Brain microvascular endothelial cell (primary cell): ENCODE measurements at regions not wholly inside any gene's neighbourhood (a gene's known extent, or its start where the extent isn't known, plus 50 kb on each side); places are given as distances from the start of the nearest gene placed in this dataset.

Experiments used
- DNase-seq: peaks from one replicate; pipeline ENCODE4 v3.0.0-alpha.2; 2020
- H3K27ac ChIP-seq: fragments of 250-450 bp; sonication (Bioruptor Pico); 2 replicates; pipeline ENCODE4 v1.5.1; 2020; ENCODE audit warnings: mild to moderate bottlenecking, moderate library complexity
- H3K27me3 ChIP-seq: fragments of 250-450 bp; sonication (Bioruptor Pico); replicated peaks from 2 replicates; pipeline ENCODE4 v1.5.1; 2020; ENCODE audit warnings: mild to moderate bottlenecking
- H3K36me3 ChIP-seq: fragments of 250-450 bp; sonication (Bioruptor Pico); replicated peaks from 2 replicates; pipeline ENCODE4 v1.5.1; 2020; ENCODE audit warnings: mild to moderate bottlenecking
- H3K4me3 ChIP-seq: 2 replicates; pipeline ENCODE4 v1.5.1; 2011; ENCODE audit warnings: low read depth, mild to moderate bottlenecking, control low read depth, low read length, moderate library complexity
- CTCF ChIP-seq: IDR thresholded peaks from 2 replicates; pipeline ENCODE4 v1.5.1; 2011; ENCODE audit warnings: low read depth, mild to moderate bottlenecking, moderate library complexity, low read length, control low read depth, inconsistent platforms; ENCODE audit errors: missing control alignments
- in situ Hi-C: cut with HindIII; loops from 2 replicates; pipeline ENCODE4 v1.10.0; 2017; ENCODE audit warnings: low sequenced_read_pairs, low pct_ligation_motif_present

GRCh38 chr5:83889971-83890745 is 169.5 kb upstream of the HAPLN1 start:
- no peak for TF ChIP-seq CTCF
- H3K36me3 ChIP-seq: no peaks in the 10 kb centered on the region
- no peak for DNase-seq
- in situ Hi-C loops: no loop called here
- H3K27ac ChIP-seq: no peak overlapping the region
- no peaks in the 10 kb centered on the region for H3K27me3 ChIP-seq
- no peak overlapping the region for H3K4me3 ChIP-seq

GRCh38 chr5:83877911-83878706 is 157.5 kb upstream of the HAPLN1 start:
- Histone ChIP-seq H3K4me3 (no peak overlapping the region), H3K27ac (no peak overlapping the region), H3K27me3 (no peaks in the 10 kb centered on the region), H3K36me3 (no peaks in the 10 kb centered on the region)
- in situ Hi-C loops: no loop called here
- no peak for TF ChIP-seq CTCF
- peak; percentile 44 for DNase-seq

GRCh38 chr5:83871533-83872395 is 151.1 kb upstream of the HAPLN1 start:
- in situ Hi-C loops: no loop called here
- TF ChIP-seq CTCF: no peak

GRCh38 chr5:83866181-83866580 is 145.5 kb upstream of the HAPLN1 start:
- H3K4me3 ChIP-seq: no peak overlapping the region
- TF ChIP-seq CTCF: no peak
- DNase-seq: no peak
- in situ Hi-C loops: no loop called here
- no peaks in the 10 kb centered on the region for H3K27me3 ChIP-seq
- no peaks in the 10 kb centered on the region for H3K36me3 ChIP-seq
- H3K27ac ChIP-seq: no peak overlapping the region

More at GRCh38 chr5:83871533-83872395, 151.1 kb upstream of the HAPLN1 start:
- Histone ChIP-seq H3K27me3 (no peaks in the 10 kb centered on the region), H3K4me3 (no peak overlapping the region), H3K27ac (no peak overlapping the region), H3K36me3 (no peaks in the 10 kb centered on the region)
- DNase-seq: no peak

GRCh38 chr5:83865579-83865978 is 144.9 kb upstream of the HAPLN1 start:
- Histone ChIP-seq H3K27me3 (no peaks in the 10 kb centered on the region), H3K27ac (no peak overlapping the region), H3K36me3 (no peaks in the 10 kb centered on the region), H3K4me3 (no peak overlapping the region)
- no peak for TF ChIP-seq CTCF
- in situ Hi-C loops: no loop called here
- no peak for DNase-seq
